Kidney (tissue), 13 donors: ENCODE measurements at regions not wholly inside any gene's neighbourhood (a gene's known extent, or its start where the extent isn't known, plus 50 kb on each side); places are given as distances from the start of the nearest gene placed in this dataset.

Experiments used
- DNase-seq, 5 donors: peaks; one replicate each; pipeline ENCODE4 v3.0.0-alpha.2; 2013 to 2020
- FAIRE-seq: peaks from 2 replicates; lab custom pipeline; 2012; peaks lifted over from hg19 to GRCh38; lab: Jason Lieb, UNC
- H3K27ac ChIP-seq, 2 donors: one replicate each; pipeline ENCODE4 v1.7.0; 2013; ENCODE audit warnings: low read depth in 2 of 2, low read length in 2 of 2, inconsistent platforms in 1 of 2
- H3K27me3 ChIP-seq: one replicate; pipeline ENCODE4 v1.7.1; 2013; ENCODE audit warnings: low read length, inconsistent platforms; ENCODE audit not compliant: control insufficient read depth, insufficient read depth
- H3K36me3 ChIP-seq, 3 donors: one replicate each; pipeline versions ENCODE4 v1.7.0 to v1.7.1; 2013; ENCODE audit warnings: low read length in 3 of 3, control low read depth in 1 of 3, inconsistent platforms in 1 of 3; ENCODE audit not compliant: insufficient read depth in 3 of 3, control insufficient read depth in 2 of 3
- H3K4me1 ChIP-seq, 3 donors: one replicate each; pipeline versions ENCODE4 v1.7.0 to v1.7.1; 2013; ENCODE audit warnings: low read length in 3 of 3, inconsistent platforms in 1 of 3, low read depth in 1 of 3; ENCODE audit not compliant: control insufficient read depth in 2 of 3, insufficient read depth in 2 of 3
- H3K4me3 ChIP-seq, 3 donors: one replicate each; pipeline versions ENCODE4 v1.7.0 to v1.8.1; 2013; ENCODE audit warnings: low read length in 3 of 3, control low read depth in 1 of 3, inconsistent platforms in 1 of 3
- H3K9ac ChIP-seq, 3 donors: one replicate each; pipeline versions ENCODE4 v1.7.0 to v1.7.1; 2013; ENCODE audit warnings: low read length in 3 of 3, control low read depth in 1 of 3, inconsistent platforms in 1 of 3
- H3K9me3 ChIP-seq, 3 donors: one replicate each; pipeline versions ENCODE4 v1.7.0 to v1.7.1; 2013; ENCODE audit warnings: low read length in 3 of 3, control low read depth in 1 of 3, inconsistent platforms in 1 of 3; ENCODE audit not compliant: control insufficient read depth in 2 of 3, insufficient read depth in 1 of 3
- intact Hi-C: fragments of 100-400 bp; cut with DNase I; formaldehyde crosslinking; loops from one replicate; pipeline ENCODE4 v1.11.1; 2022
- TF ChIP-seq, protein P1 (sequence below): IDR thresholded peaks from 3 replicates; pipeline ENCODE4 v1.5.1; 2012; ENCODE audit warnings: mild to moderate bottlenecking, moderate library complexity, borderline replicate concordance; ENCODE audit not compliant: insufficient read depth; ENCODE audit errors: extremely low read depth
- donor health status: control.
- donor health status: control.
- donor health status: control.
- donor health status: control.
- donor health status: control.
- donor health status: DM: yes; HTN: yes; CAD: no.
- donor health status: Normal renal cell carcinoma (clear cell type).

DNA sequence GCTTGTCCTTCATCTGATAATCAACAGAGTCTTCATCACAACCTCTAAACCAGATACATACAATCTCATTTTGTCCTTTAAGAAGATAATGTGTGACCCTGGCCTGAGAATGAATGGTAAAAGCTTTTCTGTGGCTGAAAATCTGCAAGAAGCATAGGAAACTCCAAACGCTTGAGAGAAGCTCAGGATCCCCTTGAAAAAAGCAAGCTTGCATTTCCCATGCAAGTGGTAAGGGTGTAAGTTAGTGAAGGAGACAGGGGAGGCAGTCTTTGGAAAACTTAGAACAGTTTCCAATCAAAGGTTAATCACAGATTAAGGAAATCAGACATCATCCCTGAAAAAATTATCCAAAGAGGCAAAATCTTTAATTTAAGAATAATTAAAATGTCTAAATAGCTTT lies 413.6 kb upstream of the SALL3 start:
- Histone ChIP-seq H3K36me3 (no peaks in the 10 kb centered on the region), H3K27me3 (no peaks in the 10 kb centered on the region), H3K9me3 (no peaks in the 10 kb centered on the region), H3K9ac (no peak overlapping the region), H3K4me3 (no peak overlapping the region), H3K27ac (no peak overlapping the region), H3K4me1 (no peaks in the 10 kb centered on the region)
- FAIRE-seq (no peak), DNase-seq (no peak)
- intact Hi-C loops, result no loop called here
- TF ChIP-seq, protein P1, sequence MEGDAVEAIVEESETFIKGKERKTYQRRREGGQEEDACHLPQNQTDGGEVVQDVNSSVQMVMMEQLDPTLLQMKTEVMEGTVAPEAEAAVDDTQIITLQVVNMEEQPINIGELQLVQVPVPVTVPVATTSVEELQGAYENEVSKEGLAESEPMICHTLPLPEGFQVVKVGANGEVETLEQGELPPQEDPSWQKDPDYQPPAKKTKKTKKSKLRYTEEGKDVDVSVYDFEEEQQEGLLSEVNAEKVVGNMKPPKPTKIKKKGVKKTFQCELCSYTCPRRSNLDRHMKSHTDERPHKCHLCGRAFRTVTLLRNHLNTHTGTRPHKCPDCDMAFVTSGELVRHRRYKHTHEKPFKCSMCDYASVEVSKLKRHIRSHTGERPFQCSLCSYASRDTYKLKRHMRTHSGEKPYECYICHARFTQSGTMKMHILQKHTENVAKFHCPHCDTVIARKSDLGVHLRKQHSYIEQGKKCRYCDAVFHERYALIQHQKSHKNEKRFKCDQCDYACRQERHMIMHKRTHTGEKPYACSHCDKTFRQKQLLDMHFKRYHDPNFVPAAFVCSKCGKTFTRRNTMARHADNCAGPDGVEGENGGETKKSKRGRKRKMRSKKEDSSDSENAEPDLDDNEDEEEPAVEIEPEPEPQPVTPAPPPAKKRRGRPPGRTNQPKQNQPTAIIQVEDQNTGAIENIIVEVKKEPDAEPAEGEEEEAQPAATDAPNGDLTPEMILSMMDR, result no peak

DNA sequence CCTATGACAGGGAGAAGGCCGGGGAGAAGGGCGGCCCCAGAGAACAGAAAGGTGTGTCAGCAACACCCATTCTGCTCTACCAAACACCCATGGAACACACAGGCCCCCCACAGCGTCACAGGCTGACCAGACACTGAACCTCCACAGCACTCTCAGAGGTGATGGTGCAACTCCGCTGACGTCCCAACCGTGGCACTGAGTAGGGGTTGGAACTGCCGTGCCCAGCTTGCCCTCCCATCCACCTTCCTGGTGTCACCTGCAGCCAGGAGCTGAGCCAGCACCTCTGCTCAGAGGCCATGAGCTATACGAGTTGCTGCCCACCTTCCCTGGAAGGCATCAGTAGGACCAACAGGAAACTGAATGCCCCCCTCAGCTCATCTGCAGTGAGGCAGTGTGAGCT lies 412.9 kb upstream of the SALL3 start:
- Histone ChIP-seq H3K27ac (no peak overlapping the region), H3K9me3 (no peaks in the 10 kb centered on the region), H3K4me3 (no peak overlapping the region), H3K36me3 (no peaks in the 10 kb centered on the region), H3K4me1 (no peaks in the 10 kb centered on the region), H3K27me3 (no peaks in the 10 kb centered on the region), H3K9ac (no peak overlapping the region)
- DNase-seq (no peak), FAIRE-seq (no peak)
- intact Hi-C loops, result no loop called here
- TF ChIP-seq, protein P1, result no peak

DNA sequence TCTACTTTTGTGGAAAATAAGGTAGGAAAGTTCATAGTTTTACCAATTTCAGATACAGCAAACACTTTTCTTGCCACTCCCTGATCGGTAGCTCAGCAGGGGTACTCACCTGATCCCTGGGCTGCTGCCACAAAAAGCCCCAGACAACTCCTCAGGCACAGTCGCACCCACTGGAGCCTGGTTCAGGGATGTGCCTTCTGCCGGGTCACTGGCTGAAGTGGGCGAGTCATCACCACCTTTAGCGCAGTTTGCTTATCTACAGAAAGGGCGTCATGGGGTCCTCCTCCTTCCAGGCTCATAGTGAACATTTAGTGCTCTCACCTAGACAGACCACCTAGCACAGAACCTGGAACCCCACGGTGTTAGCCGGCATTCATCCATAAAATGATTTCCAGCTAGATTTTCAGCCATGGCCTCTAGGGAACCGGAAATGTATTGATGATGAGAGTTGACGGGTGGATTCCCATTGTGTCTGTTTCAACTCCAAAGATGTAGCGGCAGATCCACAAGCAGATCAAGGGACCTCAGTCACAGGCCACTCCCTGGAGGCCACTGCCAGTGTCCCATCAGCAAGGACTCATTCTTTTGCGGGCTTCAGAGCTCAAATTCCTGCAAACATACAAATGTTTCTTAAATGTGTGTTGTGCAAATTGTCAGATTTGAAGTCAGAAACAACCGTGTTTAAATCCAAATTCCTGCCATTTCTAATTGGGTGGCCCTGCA lies 408.4 kb upstream of the SALL3 start:
- no peak for DNase-seq
- no peaks in the 10 kb centered on the region for H3K4me1 ChIP-seq
- intact Hi-C loops, result no loop called here
- no peak for FAIRE-seq
- H3K9me3 ChIP-seq, result peaks cover 0 to 3% (median 2%) of the 10 kb centered on the region in 3 donors
- TF ChIP-seq, protein P1, result no peak
- H3K36me3 ChIP-seq, result no peaks in the 10 kb centered on the region
- no peaks in the 10 kb centered on the region for H3K27me3 ChIP-seq
- no peak overlapping the region for H3K9ac ChIP-seq
- no peak overlapping the region for H3K27ac ChIP-seq
- no peak overlapping the region for H3K4me3 ChIP-seq
